ENCODE measurements at regions not wholly inside any gene's neighbourhood (a gene's known extent, or its start where the extent isn't known, plus 50 kb on each side); places are given as distances from the start of the nearest gene placed in this dataset.
"Not testable (repeated sequence)": the region's sequence is repeated elsewhere in the genome, so short reads cannot be mapped to it uniquely, and the experiment has no call there.

DNA sequence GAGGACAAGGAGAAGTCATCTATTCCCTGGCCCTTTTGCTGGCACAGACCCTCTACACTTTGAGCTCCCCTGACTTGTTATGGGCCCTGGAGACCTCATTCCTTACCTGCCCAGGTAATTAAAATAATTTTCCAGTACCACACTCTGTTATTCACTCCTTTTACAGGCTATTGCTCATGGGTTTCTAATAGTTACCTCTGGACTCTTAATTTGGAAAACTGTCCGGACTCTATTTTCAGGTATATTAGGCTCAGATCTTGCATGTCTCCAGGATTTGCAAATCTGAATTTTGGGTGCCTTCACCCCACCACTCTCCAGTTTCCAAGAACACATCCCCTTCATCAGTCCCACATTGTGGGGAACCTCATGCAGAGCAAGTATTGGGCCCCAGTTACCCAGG, 186.8 kb upstream of the SESN3 start:
- TF ChIP-seq, protein P1, sequence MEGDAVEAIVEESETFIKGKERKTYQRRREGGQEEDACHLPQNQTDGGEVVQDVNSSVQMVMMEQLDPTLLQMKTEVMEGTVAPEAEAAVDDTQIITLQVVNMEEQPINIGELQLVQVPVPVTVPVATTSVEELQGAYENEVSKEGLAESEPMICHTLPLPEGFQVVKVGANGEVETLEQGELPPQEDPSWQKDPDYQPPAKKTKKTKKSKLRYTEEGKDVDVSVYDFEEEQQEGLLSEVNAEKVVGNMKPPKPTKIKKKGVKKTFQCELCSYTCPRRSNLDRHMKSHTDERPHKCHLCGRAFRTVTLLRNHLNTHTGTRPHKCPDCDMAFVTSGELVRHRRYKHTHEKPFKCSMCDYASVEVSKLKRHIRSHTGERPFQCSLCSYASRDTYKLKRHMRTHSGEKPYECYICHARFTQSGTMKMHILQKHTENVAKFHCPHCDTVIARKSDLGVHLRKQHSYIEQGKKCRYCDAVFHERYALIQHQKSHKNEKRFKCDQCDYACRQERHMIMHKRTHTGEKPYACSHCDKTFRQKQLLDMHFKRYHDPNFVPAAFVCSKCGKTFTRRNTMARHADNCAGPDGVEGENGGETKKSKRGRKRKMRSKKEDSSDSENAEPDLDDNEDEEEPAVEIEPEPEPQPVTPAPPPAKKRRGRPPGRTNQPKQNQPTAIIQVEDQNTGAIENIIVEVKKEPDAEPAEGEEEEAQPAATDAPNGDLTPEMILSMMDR (IDR thresholded peaks at IDR 0.05; ENCODE audit: unreplicated experiment), result no peak
- DNase-seq (ENCODE audit: low spot score in 2 of 2, unreplicated experiment in 2 of 2), result no peak
- Mint-ChIP-seq H3K27me3 (ENCODE audit: low read depth) (no peaks in the 10 kb centered on the region), H3K4me1 (no peaks in the 10 kb centered on the region), H3K9me3 (no peaks in the 10 kb centered on the region), H3K27ac (no peak overlapping the region), H3K36me3 (no peaks in the 10 kb centered on the region), H3K4me3 (no peak overlapping the region)

DNA sequence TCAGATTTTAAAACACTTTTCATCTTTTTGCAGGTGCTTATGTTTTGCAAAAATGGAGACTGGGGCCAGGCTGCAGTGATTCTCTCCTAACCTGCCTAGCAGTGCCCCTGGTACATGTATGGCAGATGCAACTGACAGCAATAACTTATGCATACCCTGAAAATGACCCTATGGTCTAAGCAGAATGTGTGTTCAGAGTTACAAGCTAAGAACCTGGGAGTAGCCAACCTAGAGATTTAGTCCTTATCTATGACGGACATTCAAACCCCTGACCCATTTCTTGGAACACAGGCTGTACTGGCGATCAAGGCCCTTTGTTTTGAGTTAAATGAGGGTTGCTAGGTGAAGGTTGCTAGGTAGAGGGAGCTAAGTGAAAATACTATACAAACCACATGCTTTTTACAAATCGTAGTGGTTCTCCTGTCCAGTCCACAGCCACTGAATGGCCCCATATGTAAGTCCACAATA, 184.9 kb upstream of the SESN3 start:
- no peak for DNase-seq (ENCODE audit: low spot score in 2 of 2, unreplicated experiment in 2 of 2)
- no peaks in the 10 kb centered on the region for H3K9me3 Mint-ChIP-seq
- no peaks in the 10 kb centered on the region for H3K36me3 Mint-ChIP-seq
- no peaks in the 10 kb centered on the region for H3K4me1 Mint-ChIP-seq
- H3K4me3 Mint-ChIP-seq, result no peak overlapping the region
- no peak overlapping the region for H3K27ac Mint-ChIP-seq
- TF ChIP-seq, protein P1 (IDR thresholded peaks at IDR 0.05; ENCODE audit: unreplicated experiment), result no peak
- no peaks in the 10 kb centered on the region for H3K27me3 Mint-ChIP-seq (ENCODE audit: low read depth)

DNA sequence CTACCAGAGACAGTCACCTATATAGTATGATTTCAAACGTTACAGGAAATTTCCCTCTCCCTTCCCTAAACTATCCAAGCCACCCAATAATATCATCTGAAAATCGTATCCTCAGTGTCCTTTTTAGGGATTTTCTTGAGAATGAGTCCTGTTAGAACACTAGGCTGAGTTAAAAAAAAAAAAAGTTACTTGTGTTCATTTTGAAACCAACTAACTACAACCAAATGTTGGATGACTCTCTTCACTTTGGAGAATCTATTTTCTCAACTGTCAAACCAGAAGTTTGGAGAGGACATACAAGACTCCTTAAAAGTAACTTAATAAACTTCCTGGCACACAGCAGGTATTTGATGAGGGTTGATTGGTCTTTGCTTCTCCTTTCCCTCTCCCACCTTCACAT, 183.2 kb upstream of the SESN3 start:
- no peak overlapping the region for H3K27ac Mint-ChIP-seq
- TF ChIP-seq, protein P1 (IDR thresholded peaks at IDR 0.05; ENCODE audit: unreplicated experiment), result no peak

DNA sequence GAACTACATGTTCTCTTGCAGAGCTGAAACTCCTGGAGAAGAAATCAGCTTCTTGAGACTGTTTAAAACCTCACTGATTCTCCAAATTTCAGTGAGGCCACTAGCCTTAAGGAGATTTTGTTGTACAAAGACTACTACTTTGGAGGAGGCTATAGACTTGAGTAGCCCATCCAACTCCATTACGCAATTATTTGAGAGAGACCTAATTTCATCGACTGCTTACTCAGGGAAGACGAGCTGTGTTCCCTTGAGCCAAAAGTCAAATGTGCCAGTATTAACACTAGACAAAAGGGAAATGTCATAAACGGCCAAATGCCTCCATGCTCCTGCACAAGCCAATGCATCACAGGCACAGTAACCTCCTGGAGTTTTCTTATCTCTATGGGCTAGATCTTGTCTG, 182.8 kb upstream of the SESN3 start:
- TF ChIP-seq, protein P1 (IDR thresholded peaks at IDR 0.05; ENCODE audit: unreplicated experiment), result no peak
- no peaks in the 10 kb centered on the region for H3K36me3 Mint-ChIP-seq
- H3K4me1 Mint-ChIP-seq, result no peaks in the 10 kb centered on the region
- H3K27me3 Mint-ChIP-seq (ENCODE audit: low read depth), result no peaks in the 10 kb centered on the region
- H3K4me3 Mint-ChIP-seq, result no peak overlapping the region
- no peak for DNase-seq (ENCODE audit: low spot score in 2 of 2, unreplicated experiment in 2 of 2)
- H3K27ac Mint-ChIP-seq, result no peak overlapping the region
- no peaks in the 10 kb centered on the region for H3K9me3 Mint-ChIP-seq

More for the DNA sequence above, 183.2 kb upstream of the SESN3 start:
- no peaks in the 10 kb centered on the region for H3K4me1 Mint-ChIP-seq
- no peaks in the 10 kb centered on the region for H3K27me3 Mint-ChIP-seq (ENCODE audit: low read depth)
- H3K36me3 Mint-ChIP-seq, result no peaks in the 10 kb centered on the region
- H3K4me3 Mint-ChIP-seq, result no peak overlapping the region
- H3K9me3 Mint-ChIP-seq, result no peaks in the 10 kb centered on the region
- no peak for DNase-seq (ENCODE audit: low spot score in 2 of 2, unreplicated experiment in 2 of 2)

DNA sequence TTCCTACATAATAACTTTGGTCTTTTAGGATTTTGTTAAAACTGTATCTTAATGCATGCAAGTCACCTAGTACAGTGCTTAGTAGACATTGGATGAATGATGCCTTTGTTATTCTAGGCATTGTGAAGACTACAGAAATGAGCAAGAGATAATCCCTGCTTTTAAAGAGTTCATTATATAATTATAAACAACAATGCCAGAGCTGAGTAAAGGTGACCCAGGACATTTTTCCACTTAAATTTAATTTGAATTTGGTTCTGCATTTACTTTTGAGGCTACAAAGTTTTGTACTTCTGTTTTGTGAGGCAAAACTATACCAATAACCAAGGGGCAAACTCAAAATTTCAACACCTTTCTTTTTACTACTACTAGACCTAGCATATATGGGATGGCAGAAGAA, 182.0 kb upstream of the SESN3 start:
- Mint-ChIP-seq H3K4me1 (no peaks in the 10 kb centered on the region), H3K4me3 (no peak overlapping the region), H3K27ac (no peak overlapping the region), H3K36me3 (no peaks in the 10 kb centered on the region), H3K9me3 (no peaks in the 10 kb centered on the region), H3K27me3 (ENCODE audit: low read depth) (no peaks in the 10 kb centered on the region)
- no peak for DNase-seq (ENCODE audit: low spot score in 2 of 2, unreplicated experiment in 2 of 2)
- TF ChIP-seq, protein P1 (IDR thresholded peaks at IDR 0.05; ENCODE audit: unreplicated experiment), result no peak

DNA sequence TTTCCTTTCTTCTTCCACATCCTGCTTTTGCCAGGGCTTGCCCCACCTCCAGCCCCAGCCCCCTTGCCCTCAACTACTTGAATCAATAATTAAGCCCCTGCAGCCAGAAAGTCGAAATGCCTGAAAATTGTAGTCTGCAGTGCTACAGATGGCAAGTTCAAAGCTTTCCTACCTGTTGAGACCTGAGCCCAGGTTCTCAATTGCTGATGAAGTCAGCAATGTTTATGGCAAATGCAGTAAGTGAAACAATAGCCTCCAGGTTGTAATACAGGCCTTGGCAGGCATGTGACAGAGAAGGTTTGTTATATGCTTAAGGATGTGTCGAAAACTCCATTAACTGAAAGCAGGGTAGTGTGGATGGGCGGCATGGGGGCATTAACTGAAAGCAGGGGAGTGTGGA, 181.1 kb upstream of the SESN3 start:
- Mint-ChIP-seq H3K4me3 (no peak overlapping the region), H3K9me3 (no peaks in the 10 kb centered on the region), H3K4me1 (no peaks in the 10 kb centered on the region), H3K27me3 (ENCODE audit: low read depth) (no peaks in the 10 kb centered on the region), H3K36me3 (no peaks in the 10 kb centered on the region), H3K27ac (no peak overlapping the region)
- TF ChIP-seq, protein P1 (IDR thresholded peaks at IDR 0.05; ENCODE audit: unreplicated experiment), result no peak
- DNase-seq (ENCODE audit: low spot score in 2 of 2, unreplicated experiment in 2 of 2), result no peak

DNA sequence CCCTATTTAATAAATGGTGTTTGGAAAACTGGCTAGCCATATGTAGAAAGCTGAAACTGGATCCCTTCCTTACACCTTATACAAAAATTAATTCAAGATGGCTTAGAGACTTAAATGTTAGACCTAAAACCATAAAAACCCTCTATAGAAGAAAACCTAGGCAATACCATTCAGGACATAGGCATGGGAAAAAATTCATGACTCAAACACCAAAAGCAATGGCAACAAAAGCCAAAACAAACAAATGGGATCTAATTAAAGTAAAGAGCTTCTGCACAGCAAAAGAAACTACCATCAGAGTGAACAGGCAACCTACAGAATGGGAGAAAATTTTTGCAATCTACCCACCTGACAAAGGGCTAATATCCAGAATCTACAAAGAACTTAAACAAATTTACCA, 179.7 kb upstream of the SESN3 start:
- not testable (repeated sequence) for H3K27ac Mint-ChIP-seq; H3K9me3 Mint-ChIP-seq; DNase-seq (ENCODE audit: low spot score in 2 of 2, unreplicated experiment in 2 of 2); H3K27me3 Mint-ChIP-seq (ENCODE audit: low read depth); H3K4me3 Mint-ChIP-seq; H3K36me3 Mint-ChIP-seq; H3K4me1 Mint-ChIP-seq
